ENCODE measurements at regions not wholly inside any gene's neighbourhood (a gene's known extent, or its start where the extent isn't known, plus 50 kb on each side); places are given as distances from the start of the nearest gene placed in this dataset.

GRCh38 chr2:18860179-18860578 lies 270.8 kb upstream of the NT5C1B start:
- TF ChIP-seq, protein P1, sequence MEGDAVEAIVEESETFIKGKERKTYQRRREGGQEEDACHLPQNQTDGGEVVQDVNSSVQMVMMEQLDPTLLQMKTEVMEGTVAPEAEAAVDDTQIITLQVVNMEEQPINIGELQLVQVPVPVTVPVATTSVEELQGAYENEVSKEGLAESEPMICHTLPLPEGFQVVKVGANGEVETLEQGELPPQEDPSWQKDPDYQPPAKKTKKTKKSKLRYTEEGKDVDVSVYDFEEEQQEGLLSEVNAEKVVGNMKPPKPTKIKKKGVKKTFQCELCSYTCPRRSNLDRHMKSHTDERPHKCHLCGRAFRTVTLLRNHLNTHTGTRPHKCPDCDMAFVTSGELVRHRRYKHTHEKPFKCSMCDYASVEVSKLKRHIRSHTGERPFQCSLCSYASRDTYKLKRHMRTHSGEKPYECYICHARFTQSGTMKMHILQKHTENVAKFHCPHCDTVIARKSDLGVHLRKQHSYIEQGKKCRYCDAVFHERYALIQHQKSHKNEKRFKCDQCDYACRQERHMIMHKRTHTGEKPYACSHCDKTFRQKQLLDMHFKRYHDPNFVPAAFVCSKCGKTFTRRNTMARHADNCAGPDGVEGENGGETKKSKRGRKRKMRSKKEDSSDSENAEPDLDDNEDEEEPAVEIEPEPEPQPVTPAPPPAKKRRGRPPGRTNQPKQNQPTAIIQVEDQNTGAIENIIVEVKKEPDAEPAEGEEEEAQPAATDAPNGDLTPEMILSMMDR (IDR thresholded peaks at IDR 0.05; ENCODE audit: borderline replicate concordance, extremely low read depth, low read length, poor library complexity, severe bottlenecking), result no peak
- no peak for TF ChIP-seq EZH2 (IDR thresholded peaks at IDR 0.05; ENCODE audit: borderline replicate concordance, low read depth, low read length, severe bottlenecking)
